ENCODE measurements at regions not wholly inside any gene's neighbourhood (a gene's known extent, or its start where the extent isn't known, plus 50 kb on each side); places are given as distances from the start of the nearest gene placed in this dataset.

- no peak for DNase-seq (ENCODE audit: low read depth)
Observed at GRCh38 chr6:110537208-110538123, 61.1 kb upstream of the SLC22A16 start.

DNA sequence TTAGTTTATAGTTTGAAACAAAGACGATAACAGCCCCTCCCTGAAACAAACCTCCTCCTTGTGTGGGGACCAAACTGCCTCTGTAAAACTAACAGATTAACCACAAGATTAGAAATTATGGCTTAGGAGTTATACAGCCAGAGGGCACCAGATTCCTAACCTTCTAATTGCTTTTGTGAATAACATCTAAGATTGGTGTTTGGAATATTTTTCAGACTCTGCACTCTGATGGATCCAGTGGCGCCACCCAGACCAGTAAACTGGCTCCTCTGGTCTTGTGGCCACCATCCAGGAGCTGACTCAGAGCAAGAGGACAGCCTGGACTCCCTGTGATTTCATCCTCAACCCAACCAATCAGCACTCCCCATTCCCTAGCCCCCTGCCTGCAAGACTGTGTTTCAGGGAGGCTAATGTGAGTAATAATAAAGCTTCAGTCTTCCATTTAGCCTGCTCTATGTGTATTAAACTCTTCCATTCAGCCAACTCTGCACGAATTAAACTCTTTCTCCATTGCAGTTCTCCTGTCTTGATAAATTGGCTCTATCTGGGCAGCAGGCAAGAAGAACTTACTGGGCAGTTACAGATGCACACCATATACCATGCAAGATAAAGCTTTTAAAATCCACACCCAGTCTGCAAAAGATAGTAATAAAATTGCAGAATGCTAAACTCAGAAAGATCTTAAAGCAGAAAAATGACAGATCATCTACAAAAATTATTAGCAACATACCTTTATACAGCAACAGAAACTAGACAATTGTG lies 58.5 kb upstream of the SLC22A16 start:
- DNase-seq (ENCODE audit: low read depth) = no peak

GRCh38 chr6:110532431-110532830 lies 56.0 kb upstream of the SLC22A16 start:
- DNase-seq (ENCODE audit: low read depth) = no peak

- no peak for DNase-seq (ENCODE audit: low read depth)
Observed at GRCh38 chr6:110530671-110531070, 54.3 kb upstream of the SLC22A16 start.

GRCh38 chr6:110529907-110530306 lies 53.5 kb upstream of the SLC22A16 start:
- no peak for DNase-seq (ENCODE audit: low read depth)

- no peak for DNase-seq (ENCODE audit: low read depth)
Observed at GRCh38 chr6:110529355-110529754, 52.9 kb upstream of the SLC22A16 start.

DNA sequence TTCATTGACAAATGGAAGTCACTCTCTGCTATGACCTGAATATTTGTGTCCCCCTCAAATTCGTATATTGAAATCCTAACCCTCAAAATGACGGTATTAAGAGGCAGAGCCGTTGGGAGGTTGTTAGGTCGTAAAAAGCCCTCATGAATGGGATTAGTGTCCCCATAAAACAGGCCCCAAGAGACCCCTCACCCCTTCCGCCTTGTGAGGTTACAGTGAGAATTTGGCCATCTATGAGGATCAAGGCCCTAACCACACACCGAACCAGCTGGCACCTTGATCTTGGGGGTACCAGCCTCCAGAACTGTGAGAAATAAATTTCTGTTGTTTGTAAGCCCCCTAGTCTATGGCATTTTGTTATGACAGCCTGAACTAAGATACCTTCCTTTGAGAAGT lies 52.5 kb upstream of the SLC22A16 start:
- DNase-seq (ENCODE audit: low read depth) = no peak

DNA sequence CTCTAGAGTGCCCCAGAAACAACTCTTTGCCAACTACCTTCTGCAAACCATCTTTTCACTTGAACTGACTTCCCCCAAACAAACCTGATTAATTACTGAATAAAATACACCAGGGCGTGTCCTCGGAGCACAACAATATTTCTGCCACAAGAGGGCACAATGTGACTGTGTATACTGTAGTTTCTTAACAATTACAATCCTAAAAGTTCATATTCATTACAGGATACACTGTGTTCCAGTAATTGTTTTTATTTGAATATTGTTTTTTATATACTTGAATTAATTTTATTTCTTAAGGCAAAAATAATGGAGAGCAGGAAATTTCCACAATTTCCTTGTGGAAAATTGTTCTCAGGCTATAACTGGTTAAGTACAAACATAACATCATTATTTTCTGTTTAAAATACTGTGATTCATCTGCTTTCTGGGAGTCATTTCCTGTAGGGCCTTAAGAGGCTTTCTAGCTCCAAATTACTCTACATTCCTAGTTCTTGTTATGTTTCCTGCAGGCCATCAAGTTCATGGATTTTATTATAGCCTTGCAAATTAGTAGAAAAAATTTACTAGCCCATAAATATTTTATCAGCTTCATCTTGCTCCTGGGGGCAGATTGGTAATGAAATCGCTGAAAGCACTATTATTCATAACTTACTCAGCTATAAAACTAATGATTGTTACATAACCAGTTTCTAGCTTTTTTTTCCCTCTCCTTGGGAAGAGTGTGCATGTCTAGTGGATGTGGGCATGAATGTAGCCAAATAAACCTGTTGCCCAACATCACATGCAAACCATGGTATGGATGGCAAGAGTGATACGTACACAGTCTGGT lies 51.9 kb upstream of the SLC22A16 start:
- peak; percentile 25 for DNase-seq (ENCODE audit: low read depth)

GRCh38 chr6:110527516-110527915 lies 51.1 kb upstream of the SLC22A16 start:
- no peak for DNase-seq (ENCODE audit: low read depth)

DNA sequence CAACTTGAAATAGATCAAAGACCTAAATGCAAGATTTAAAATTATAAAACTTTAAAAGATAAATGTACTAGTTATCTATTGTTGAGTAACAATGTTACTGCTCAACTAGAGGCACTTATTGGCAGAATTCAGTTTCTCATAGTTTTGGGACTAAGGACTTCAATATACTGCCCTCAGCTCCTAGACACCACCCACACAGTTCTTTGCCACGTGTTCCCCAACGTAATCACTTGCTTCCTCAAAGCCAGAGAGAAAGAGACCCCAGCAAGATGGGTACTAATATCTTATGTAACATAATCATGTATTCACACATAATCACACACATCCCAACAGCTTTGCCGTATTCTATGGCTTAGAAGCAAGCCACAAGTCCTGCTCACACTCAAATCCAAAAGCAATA lies 50.3 kb upstream of the SLC22A16 start:
- DNase-seq (ENCODE audit: low read depth) = no peak

Data from activated T-cell treated with anti-CD3 and anti-CD28 coated beads for 24 hours (primary cell).